ENCODE measurements at regions not wholly inside any gene's neighbourhood (a gene's known extent, or its start where the extent isn't known, plus 50 kb on each side); places are given as distances from the start of the nearest gene placed in this dataset.

DNA sequence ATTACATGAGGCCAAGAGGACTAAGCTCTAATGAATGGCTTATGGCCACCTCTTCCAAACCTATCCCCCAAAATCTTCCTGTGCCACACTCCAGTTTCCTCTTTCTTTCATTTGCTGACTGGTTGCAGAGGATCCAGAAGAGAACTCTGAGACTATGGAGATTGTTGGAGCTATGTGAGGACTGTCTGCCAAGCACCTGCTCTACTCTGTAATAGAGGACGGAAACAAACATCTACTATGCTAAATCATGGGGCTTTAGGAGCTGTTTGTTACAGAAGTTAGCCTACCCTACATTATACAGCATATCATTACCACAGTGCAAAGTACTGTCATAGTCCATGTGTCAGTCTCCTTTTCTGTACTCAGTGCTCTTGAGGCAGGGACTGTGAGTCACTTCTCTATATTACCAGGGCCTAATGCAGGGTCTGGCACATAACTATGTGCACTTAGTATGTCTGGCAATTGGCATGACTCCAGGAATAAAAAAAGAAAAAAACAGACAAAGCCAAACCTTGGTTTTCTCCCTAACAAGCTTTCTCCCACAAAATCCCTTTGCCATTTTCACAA lies 95.1 kb downstream of the RPAP3 start:
- TF ChIP-seq POLR2A (IDR thresholded peaks at IDR 0.05; ENCODE audit: low read depth, low read length) (no peak), POLR2AphosphoS5 (IDR thresholded peaks at IDR 0.05; ENCODE audit: low read depth, low read length) (no peak), SPI1 (IDR thresholded peaks at IDR 0.05; ENCODE audit: low read depth, low read length) (no peak)
